ENCODE measurements at regions not wholly inside any gene's neighbourhood (a gene's known extent, or its start where the extent isn't known, plus 50 kb on each side); places are given as distances from the start of the nearest gene placed in this dataset.
"Not testable (repeated sequence)": the region's sequence is repeated elsewhere in the genome, so short reads cannot be mapped to it uniquely, and the experiment has no call there.

GRCh38 chr10:6926971-6927370, 346.9 kb upstream of the PRKCQ start:
- no peak for DNase-seq (ENCODE audit: low read depth)

GRCh38 chr10:6925146-6925545, 345.1 kb upstream of the PRKCQ start:
- no peak for DNase-seq (ENCODE audit: low read depth)

GRCh38 chr10:6924166-6924565, 344.1 kb upstream of the PRKCQ start:
- DNase-seq (ENCODE audit: low read depth) = peak; percentile 39

GRCh38 chr10:6921026-6921425, 340.9 kb upstream of the PRKCQ start:
- DNase-seq (ENCODE audit: low read depth) = not testable (repeated sequence)

- peak; percentile 6 for DNase-seq (ENCODE audit: low read depth)
These were observed 340.3 kb upstream of the PRKCQ start for GRCh38 chr10:6920072-6921019.

GRCh38 chr10:6919077-6919476, 339.0 kb upstream of the PRKCQ start:
- no peak for DNase-seq (ENCODE audit: low read depth)

- no peak for DNase-seq (ENCODE audit: low read depth)
These were observed 338.2 kb upstream of the PRKCQ start for GRCh38 chr10:6918305-6918704.

- DNase-seq (ENCODE audit: low read depth) = no peak
These were observed 337.0 kb upstream of the PRKCQ start for GRCh38 chr10:6917125-6917524.

- DNase-seq (ENCODE audit: low read depth) = no peak
These were observed 336.5 kb upstream of the PRKCQ start for GRCh38 chr10:6916601-6917000.

GRCh38 chr10:6915307-6915706, 335.2 kb upstream of the PRKCQ start:
- no peak for DNase-seq (ENCODE audit: low read depth)

GRCh38 chr10:6912929-6913328, 332.9 kb upstream of the PRKCQ start:
- DNase-seq (ENCODE audit: low read depth) = no peak

GRCh38 chr10:6912424-6912823, 332.3 kb upstream of the PRKCQ start:
- no peak for DNase-seq (ENCODE audit: low read depth)

- no peak for DNase-seq (ENCODE audit: low read depth)
These were observed 331.9 kb upstream of the PRKCQ start for GRCh38 chr10:6912021-6912420.

GRCh38 chr10:6909905-6910560, 330.0 kb upstream of the PRKCQ start:
- no peak for DNase-seq (ENCODE audit: low read depth)

- DNase-seq (ENCODE audit: low read depth) = no peak
These were observed 327.9 kb upstream of the PRKCQ start for GRCh38 chr10:6907877-6908530.

GRCh38 chr10:6894405-6894804, 314.3 kb upstream of the PRKCQ start:
- no peak for DNase-seq (ENCODE audit: low read depth)

- no peak for DNase-seq (ENCODE audit: low read depth)
These were observed 312.8 kb upstream of the PRKCQ start for GRCh38 chr10:6892864-6893263.

- no peak for DNase-seq (ENCODE audit: low read depth)
These were observed 311.8 kb upstream of the PRKCQ start for GRCh38 chr10:6891924-6892323.

GRCh38 chr10:6889718-6890117, 309.6 kb upstream of the PRKCQ start:
- no peak for DNase-seq (ENCODE audit: low read depth)

- DNase-seq (ENCODE audit: low read depth) = no peak
These were observed 308.4 kb upstream of the PRKCQ start for GRCh38 chr10:6888434-6888833.

GRCh38 chr10:6885284-6885683, 305.2 kb upstream of the PRKCQ start:
- no peak for DNase-seq (ENCODE audit: low read depth)

GRCh38 chr10:6881987-6882386, 301.9 kb upstream of the PRKCQ start:
- no peak for DNase-seq (ENCODE audit: low read depth)
